Nephron (organoid): ENCODE measurements at regions not wholly inside any gene's neighbourhood (a gene's known extent, or its start where the extent isn't known, plus 50 kb on each side); places are given as distances from the start of the nearest gene placed in this dataset.
"Not testable (repeated sequence)": the region's sequence is repeated elsewhere in the genome, so short reads cannot be mapped to it uniquely, and the experiment has no call there.

ENCODE experiments used
- H3K27ac Mint-ChIP-seq, 3 experiments: 2 replicates each; pipeline ENCODE4 v1.8.0; 2020; ENCODE audit warnings: mixed read lengths in 3 of 3, mild to moderate bottlenecking in 2 of 3, moderate library complexity in 1 of 3
- H3K27me3 Mint-ChIP-seq: 2 replicates; pipeline ENCODE4 v1.8.0; 2021; ENCODE audit warnings: low read depth, mild to moderate bottlenecking, moderate library complexity, mixed read lengths
- H3K36me3 Mint-ChIP-seq: 2 replicates; pipeline ENCODE4 v1.8.0; 2020; ENCODE audit warnings: low read depth, mixed read lengths
- H3K4me1 Mint-ChIP-seq: 2 replicates; pipeline ENCODE4 v1.8.0; 2020; ENCODE audit warnings: mixed read lengths
- H3K4me3 Mint-ChIP-seq, 3 experiments: 2 replicates each; pipeline ENCODE4 v1.8.0; 2020; ENCODE audit warnings: mild to moderate bottlenecking in 3 of 3, mixed read lengths in 3 of 3, moderate library complexity in 2 of 3
- H3K9me3 Mint-ChIP-seq: 2 replicates; pipeline ENCODE4 v1.8.0; 2020; ENCODE audit warnings: mixed read lengths
- CTCF ChIP-seq, 3 experiments: fragments of 200-600 bp; sonication (generic); IDR thresholded peaks; one replicate each; pipeline ENCODE4 v1.5.0; 2021; ENCODE audit warnings: antibody characterized with exemption in 3 of 3; ENCODE audit not compliant: unreplicated experiment in 3 of 3

- Mint-ChIP-seq H3K27ac (no peak overlapping the region), H3K4me1 (no peaks in the 10 kb centered on the region), H3K4me3 (no peak overlapping the region), H3K9me3 (no peaks in the 10 kb centered on the region), H3K36me3 (no peaks in the 10 kb centered on the region), H3K27me3 (no peaks in the 10 kb centered on the region)
- TF ChIP-seq CTCF (IDR thresholded peaks at IDR 0.05; ENCODE audit: unreplicated experiment in 3 of 3): no peak
Measured at GRCh38 chr18:30446605-30447004, 595.9 kb downstream of the DSC3 start.

GRCh38 chr18:30444544-30444943 lies 598.0 kb downstream of the DSC3 start:
- no peak for TF ChIP-seq CTCF (IDR thresholded peaks at IDR 0.05; ENCODE audit: unreplicated experiment in 3 of 3)
- H3K4me1 Mint-ChIP-seq: no peaks in the 10 kb centered on the region
- no peaks in the 10 kb centered on the region for H3K9me3 Mint-ChIP-seq
- no peaks in the 10 kb centered on the region for H3K36me3 Mint-ChIP-seq
- H3K27ac Mint-ChIP-seq: no peak overlapping the region
- H3K27me3 Mint-ChIP-seq: no peaks in the 10 kb centered on the region
- H3K4me3 Mint-ChIP-seq: no peak overlapping the region

- H3K27me3 Mint-ChIP-seq: no peaks in the 10 kb centered on the region
- no peak for TF ChIP-seq CTCF (IDR thresholded peaks at IDR 0.05; ENCODE audit: unreplicated experiment in 3 of 3)
- H3K4me1 Mint-ChIP-seq: no peaks in the 10 kb centered on the region
- no peaks in the 10 kb centered on the region for H3K36me3 Mint-ChIP-seq
- no peak overlapping the region for H3K4me3 Mint-ChIP-seq
- H3K9me3 Mint-ChIP-seq: no peaks in the 10 kb centered on the region
- H3K27ac Mint-ChIP-seq: no peak overlapping the region
Measured at GRCh38 chr18:30440351-30440750, 602.2 kb downstream of the DSC3 start.

GRCh38 chr18:30439174-30439573 lies 603.4 kb downstream of the DSC3 start:
- no peak overlapping the region for H3K27ac Mint-ChIP-seq
- no peak for TF ChIP-seq CTCF (IDR thresholded peaks at IDR 0.05; ENCODE audit: unreplicated experiment in 3 of 3)
- H3K36me3 Mint-ChIP-seq: no peaks in the 10 kb centered on the region
- H3K4me3 Mint-ChIP-seq: no peak overlapping the region
- no peaks in the 10 kb centered on the region for H3K4me1 Mint-ChIP-seq
- no peaks in the 10 kb centered on the region for H3K9me3 Mint-ChIP-seq
- no peaks in the 10 kb centered on the region for H3K27me3 Mint-ChIP-seq

GRCh38 chr18:30432349-30432748 lies 610.2 kb downstream of the DSC3 start:
- H3K27ac Mint-ChIP-seq: no peak overlapping the region
- H3K36me3 Mint-ChIP-seq: no peaks in the 10 kb centered on the region
- H3K9me3 Mint-ChIP-seq: no peaks in the 10 kb centered on the region
- TF ChIP-seq CTCF (IDR thresholded peaks at IDR 0.05; ENCODE audit: unreplicated experiment in 3 of 3): no peak
- no peaks in the 10 kb centered on the region for H3K27me3 Mint-ChIP-seq
- H3K4me3 Mint-ChIP-seq: no peak overlapping the region
- no peaks in the 10 kb centered on the region for H3K4me1 Mint-ChIP-seq

- not testable (repeated sequence) for H3K36me3 Mint-ChIP-seq, H3K27ac Mint-ChIP-seq, H3K4me3 Mint-ChIP-seq, H3K4me1 Mint-ChIP-seq, H3K9me3 Mint-ChIP-seq, H3K27me3 Mint-ChIP-seq
Measured at GRCh38 chr18:30419399-30419798, 623.1 kb downstream of the DSC3 start.

- Mint-ChIP-seq H3K27me3 (no peaks in the 10 kb centered on the region), H3K4me3 (no peak overlapping the region), H3K4me1 (no peaks in the 10 kb centered on the region), H3K9me3 (peaks cover 2% of the 10 kb centered on the region), H3K36me3 (no peaks in the 10 kb centered on the region), H3K27ac (no peak overlapping the region)
- no peak for TF ChIP-seq CTCF (IDR thresholded peaks at IDR 0.05; ENCODE audit: unreplicated experiment in 3 of 3)
Measured at GRCh38 chr18:30415903-30416302, 626.6 kb downstream of the DSC3 start.
